Hypothalamus (tissue), 51 donors: ENCODE measurements at regions not wholly inside any gene's neighbourhood (a gene's known extent, or its start where the extent isn't known, plus 50 kb on each side); places are given as distances from the start of the nearest gene placed in this dataset.
"Not testable (repeated sequence)": the region's sequence is repeated elsewhere in the genome, so short reads cannot be mapped to it uniquely, and the experiment has no call there.

Experiments
- DNase-seq, 51 donors: peaks; one replicate each; lab custom pipeline; 2025; lab: John Stamatoyannopoulos, UW

- DNase-seq, result no peak
Measured at GRCh38 chr21:22136740-22137139, 1138.5 kb downstream of the NCAM2 start.

GRCh38 chr21:22138297-22139016 lies 1140.2 kb downstream of the NCAM2 start:
- no peak for DNase-seq

- no peak for DNase-seq
Measured at GRCh38 chr21:22145545-22145944, 1147.3 kb downstream of the NCAM2 start.

GRCh38 chr21:22154579-22155274 lies 1156.5 kb downstream of the NCAM2 start:
- DNase-seq, result no peak

- DNase-seq, result no peak
Measured at GRCh38 chr21:22164912-22165311, 1166.7 kb downstream of the NCAM2 start.

- no peak for DNase-seq
Measured at GRCh38 chr21:22174746-22175145, 1176.5 kb downstream of the NCAM2 start.

GRCh38 chr21:22189278-22189677 lies 1191.1 kb downstream of the NCAM2 start:
- no peak for DNase-seq

GRCh38 chr21:22191581-22191980 lies 1193.4 kb downstream of the NCAM2 start:
- no peak for DNase-seq

GRCh38 chr21:22192766-22193165 lies 1194.6 kb downstream of the NCAM2 start:
- DNase-seq, result no peak

GRCh38 chr21:22194986-22195385 lies 1196.8 kb downstream of the NCAM2 start:
- DNase-seq, result not testable (repeated sequence)

- DNase-seq, result no peak
Measured at GRCh38 chr21:22200378-22201092, 1202.3 kb downstream of the NCAM2 start.

- no peak for DNase-seq
Measured at GRCh38 chr21:22201126-22201525, 1202.9 kb downstream of the NCAM2 start.

GRCh38 chr21:22201669-22202068 lies 1203.5 kb downstream of the NCAM2 start:
- DNase-seq, result no peak

- DNase-seq, result no peak
Measured at GRCh38 chr21:22209304-22209700, 1211.1 kb downstream of the NCAM2 start.

- DNase-seq, result no peak
Measured at GRCh38 chr21:22211943-22212342, 1213.7 kb downstream of the NCAM2 start.

GRCh38 chr21:22223385-22223784 lies 1225.2 kb downstream of the NCAM2 start:
- DNase-seq, result no peak

- DNase-seq, result no peak
Measured at GRCh38 chr21:22224261-22224660, 1226.1 kb downstream of the NCAM2 start.

GRCh38 chr21:22225299-22225698 lies 1227.1 kb downstream of the NCAM2 start:
- no peak for DNase-seq

- DNase-seq, result no peak
Measured at GRCh38 chr21:22231013-22231412, 1232.8 kb downstream of the NCAM2 start.

GRCh38 chr21:22235866-22236590 lies 1237.8 kb downstream of the NCAM2 start:
- no peak for DNase-seq

- DNase-seq, result no peak
Measured at GRCh38 chr21:22244516-22244915, 1246.3 kb downstream of the NCAM2 start.
